GM23338 (cell line): ENCODE measurements at regions not wholly inside any gene's neighbourhood (a gene's known extent, or its start where the extent isn't known, plus 50 kb on each side); places are given as distances from the start of the nearest gene placed in this dataset.

Experiments
- ATAC-seq: fragments of 200-7000 bp; cut with Tn5 transposase; 3 replicates; pipeline ENCODE4 v1.9.1; 2020
- DNase-seq: peaks from one replicate; pipeline ENCODE4 v3.0.0-alpha.2; 2015; ENCODE audit warnings: low spot score
- H2AFZ ChIP-seq: fragments of 200-600 bp; sonication (generic); 2 replicates; pipeline ENCODE4 v1.8.0; 2016; ENCODE audit warnings: antibody characterized with exemption, mild to moderate bottlenecking, moderate library complexity
- H3F3A ChIP-seq: fragments of 200-600 bp; sonication (generic); replicated peaks from 2 replicates; pipeline ENCODE4 v1.8.0; 2017; ENCODE audit warnings: antibody characterized with exemption, mixed run types, low read depth
- H3K27ac ChIP-seq: fragments of 200-600 bp; sonication (generic); 2 replicates; pipeline ENCODE4 v1.6.1; 2016; ENCODE audit warnings: low read depth
- H3K27me3 ChIP-seq: fragments of 200-600 bp; sonication (generic); 2 replicates; pipeline ENCODE4 v1.8.0; 2016; ENCODE audit warnings: mild to moderate bottlenecking, mixed run types, moderate library complexity; ENCODE audit not compliant: insufficient read depth
- H3K36me3 ChIP-seq: fragments of 200-600 bp; sonication (generic); 2 replicates; pipeline ENCODE4 v1.8.0; 2016; ENCODE audit warnings: mild to moderate bottlenecking; ENCODE audit not compliant: insufficient read depth
- H3K4me1 ChIP-seq: fragments of 200-600 bp; sonication (generic); 2 replicates; pipeline ENCODE4 v1.8.0; 2016; ENCODE audit warnings: mild to moderate bottlenecking, moderate library complexity; ENCODE audit not compliant: insufficient read depth
- H3K4me2 ChIP-seq: fragments of 200-600 bp; sonication (generic); 2 replicates; pipeline ENCODE4 v1.7.1; 2017; ENCODE audit warnings: mixed run types
- H3K4me3 ChIP-seq: fragments of 200-600 bp; sonication (generic); 2 replicates; pipeline ENCODE4 v1.6.1; 2016; ENCODE audit warnings: mixed run types
- H3K79me2 ChIP-seq: fragments of 200-600 bp; sonication (generic); replicated peaks from 2 replicates; pipeline ENCODE4 v1.8.0; 2017; ENCODE audit warnings: mild to moderate bottlenecking; ENCODE audit not compliant: insufficient read depth
- H3K9me2 ChIP-seq: fragments of 200-600 bp; sonication (generic); 2 replicates; pipeline ENCODE4 v1.8.0; 2017; ENCODE audit not compliant: insufficient read depth
- H4K20me1 ChIP-seq: fragments of 200-600 bp; sonication (generic); replicated peaks from 2 replicates; pipeline ENCODE4 v1.8.0; 2017; ENCODE audit warnings: mild to moderate bottlenecking; ENCODE audit not compliant: insufficient read depth
- H3K27ac Mint-ChIP-seq: 2 replicates; pipeline ENCODE4 v1.8.0; 2020; ENCODE audit warnings: inconsistent platforms, mild to moderate bottlenecking, moderate library complexity, mixed read lengths
- H3K27me3 Mint-ChIP-seq: 3 replicates; pipeline ENCODE4 v1.8.0; 2022; ENCODE audit warnings: low read depth, mild to moderate bottlenecking, moderate library complexity, mixed read lengths, inconsistent platforms; ENCODE audit not compliant: insufficient read depth, poor library complexity
- H3K36me3 Mint-ChIP-seq: 3 replicates; pipeline ENCODE4 v1.8.0; 2021; ENCODE audit warnings: low read depth, mild to moderate bottlenecking, inconsistent platforms, moderate library complexity, mixed read lengths
- H3K4me1 Mint-ChIP-seq: 3 replicates; pipeline ENCODE4 v1.8.0; 2020; ENCODE audit warnings: mild to moderate bottlenecking, inconsistent platforms, mixed read lengths
- H3K4me3 Mint-ChIP-seq: 3 replicates; pipeline ENCODE4 v1.8.0; 2021; ENCODE audit warnings: moderate library complexity, mild to moderate bottlenecking, inconsistent platforms, mixed read lengths
- H3K9me3 Mint-ChIP-seq: 3 replicates; pipeline ENCODE4 v1.8.0; 2020; ENCODE audit warnings: moderate library complexity, mild to moderate bottlenecking, inconsistent platforms, mixed read lengths
- EZH2 ChIP-seq: fragments of 200-600 bp; sonication (generic); IDR thresholded peaks from one replicate; pipeline ENCODE4 v1.8.0; 2017; ENCODE audit warnings: antibody characterized with exemption, mild to moderate bottlenecking, low read depth; ENCODE audit not compliant: unreplicated experiment
- EZH2phosphoT487 ChIP-seq: fragments of 200-600 bp; sonication (generic); IDR thresholded peaks from one replicate; pipeline ENCODE4 v1.8.1; 2018; ENCODE audit warnings: antibody characterized with exemption; ENCODE audit not compliant: unreplicated experiment
- JUNB ChIP-seq: IDR thresholded peaks from one replicate; pipeline ENCODE4 v1.6.1; 2016; ENCODE audit warnings: antibody characterized with exemption; ENCODE audit not compliant: unreplicated experiment
- NANOG ChIP-seq: IDR thresholded peaks from 2 replicates; pipeline ENCODE4 v1.6.1; 2016; ENCODE audit warnings: antibody characterized with exemption, borderline replicate concordance
- POLR2AphosphoS5 ChIP-seq: IDR thresholded peaks from 2 replicates; pipeline ENCODE4 v1.6.1; 2016; ENCODE audit warnings: antibody characterized with exemption, low read depth
- ZNF331 ChIP-seq: fragments of 250-450 bp; sonication (Bioruptor Pico); IDR thresholded peaks from 2 replicates; pipeline ENCODE4 v1.5.0; 2020; ENCODE audit warnings: low read depth, mild to moderate bottlenecking, moderate library complexity
- TF ChIP-seq, protein P1 (sequence below): fragments of 250-450 bp; sonication (Bioruptor Pico); IDR thresholded peaks from 2 replicates; pipeline ENCODE4 v1.5.0; 2020; ENCODE audit warnings: mild to moderate bottlenecking, moderate library complexity
- TF ChIP-seq, protein P2 (sequence below): IDR thresholded peaks from one replicate; pipeline ENCODE4 v1.6.1; 2018; ENCODE audit warnings: antibody characterized with exemption; ENCODE audit not compliant: unreplicated experiment
- TF ChIP-seq, protein P3 (sequence below), 2 experiments: fragments of 200-600 bp in 1 of 2; sonication (generic) in 1 of 2; conservative IDR thresholded peaks; 2 replicates each; pipeline versions ENCODE4 v1.5.1 to v1.6.1; 2016 to 2017; ENCODE audit warnings: antibody characterized with exemption in 2 of 2, low read depth in 2 of 2, mild to moderate bottlenecking in 2 of 2, moderate library complexity in 1 of 2
- TF ChIP-seq, protein P4 (sequence below): IDR thresholded peaks from 2 replicates; pipeline ENCODE4 v1.6.1; 2016; ENCODE audit warnings: antibody characterized with exemption

DNA sequence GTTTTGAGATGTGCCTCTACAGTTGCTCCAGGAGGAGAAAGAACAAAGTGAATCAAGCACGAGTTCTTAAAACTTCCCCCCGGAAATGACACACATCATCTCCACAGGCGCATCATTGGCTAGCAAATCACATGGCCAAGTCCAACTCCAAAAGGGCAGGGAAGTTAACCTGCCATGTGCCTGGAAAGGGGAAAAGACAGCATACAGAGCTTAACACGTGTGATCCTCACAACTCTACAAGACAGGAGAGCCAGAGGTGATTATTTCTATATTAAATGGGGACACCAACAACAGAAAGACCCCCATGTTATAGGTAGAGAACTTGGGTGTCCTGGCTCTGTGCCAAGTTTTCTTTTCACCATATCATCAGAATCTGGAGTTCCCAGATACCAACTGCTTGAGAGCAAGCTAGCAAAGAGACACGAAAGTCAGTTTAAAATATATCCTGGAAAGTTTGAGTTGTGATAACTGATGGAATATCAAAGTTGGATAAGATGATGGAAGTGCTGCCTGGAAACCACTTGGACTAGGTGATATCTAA lies 871.1 kb downstream of the UQCRFS1 start (continued):
- TF ChIP-seq, protein P1, sequence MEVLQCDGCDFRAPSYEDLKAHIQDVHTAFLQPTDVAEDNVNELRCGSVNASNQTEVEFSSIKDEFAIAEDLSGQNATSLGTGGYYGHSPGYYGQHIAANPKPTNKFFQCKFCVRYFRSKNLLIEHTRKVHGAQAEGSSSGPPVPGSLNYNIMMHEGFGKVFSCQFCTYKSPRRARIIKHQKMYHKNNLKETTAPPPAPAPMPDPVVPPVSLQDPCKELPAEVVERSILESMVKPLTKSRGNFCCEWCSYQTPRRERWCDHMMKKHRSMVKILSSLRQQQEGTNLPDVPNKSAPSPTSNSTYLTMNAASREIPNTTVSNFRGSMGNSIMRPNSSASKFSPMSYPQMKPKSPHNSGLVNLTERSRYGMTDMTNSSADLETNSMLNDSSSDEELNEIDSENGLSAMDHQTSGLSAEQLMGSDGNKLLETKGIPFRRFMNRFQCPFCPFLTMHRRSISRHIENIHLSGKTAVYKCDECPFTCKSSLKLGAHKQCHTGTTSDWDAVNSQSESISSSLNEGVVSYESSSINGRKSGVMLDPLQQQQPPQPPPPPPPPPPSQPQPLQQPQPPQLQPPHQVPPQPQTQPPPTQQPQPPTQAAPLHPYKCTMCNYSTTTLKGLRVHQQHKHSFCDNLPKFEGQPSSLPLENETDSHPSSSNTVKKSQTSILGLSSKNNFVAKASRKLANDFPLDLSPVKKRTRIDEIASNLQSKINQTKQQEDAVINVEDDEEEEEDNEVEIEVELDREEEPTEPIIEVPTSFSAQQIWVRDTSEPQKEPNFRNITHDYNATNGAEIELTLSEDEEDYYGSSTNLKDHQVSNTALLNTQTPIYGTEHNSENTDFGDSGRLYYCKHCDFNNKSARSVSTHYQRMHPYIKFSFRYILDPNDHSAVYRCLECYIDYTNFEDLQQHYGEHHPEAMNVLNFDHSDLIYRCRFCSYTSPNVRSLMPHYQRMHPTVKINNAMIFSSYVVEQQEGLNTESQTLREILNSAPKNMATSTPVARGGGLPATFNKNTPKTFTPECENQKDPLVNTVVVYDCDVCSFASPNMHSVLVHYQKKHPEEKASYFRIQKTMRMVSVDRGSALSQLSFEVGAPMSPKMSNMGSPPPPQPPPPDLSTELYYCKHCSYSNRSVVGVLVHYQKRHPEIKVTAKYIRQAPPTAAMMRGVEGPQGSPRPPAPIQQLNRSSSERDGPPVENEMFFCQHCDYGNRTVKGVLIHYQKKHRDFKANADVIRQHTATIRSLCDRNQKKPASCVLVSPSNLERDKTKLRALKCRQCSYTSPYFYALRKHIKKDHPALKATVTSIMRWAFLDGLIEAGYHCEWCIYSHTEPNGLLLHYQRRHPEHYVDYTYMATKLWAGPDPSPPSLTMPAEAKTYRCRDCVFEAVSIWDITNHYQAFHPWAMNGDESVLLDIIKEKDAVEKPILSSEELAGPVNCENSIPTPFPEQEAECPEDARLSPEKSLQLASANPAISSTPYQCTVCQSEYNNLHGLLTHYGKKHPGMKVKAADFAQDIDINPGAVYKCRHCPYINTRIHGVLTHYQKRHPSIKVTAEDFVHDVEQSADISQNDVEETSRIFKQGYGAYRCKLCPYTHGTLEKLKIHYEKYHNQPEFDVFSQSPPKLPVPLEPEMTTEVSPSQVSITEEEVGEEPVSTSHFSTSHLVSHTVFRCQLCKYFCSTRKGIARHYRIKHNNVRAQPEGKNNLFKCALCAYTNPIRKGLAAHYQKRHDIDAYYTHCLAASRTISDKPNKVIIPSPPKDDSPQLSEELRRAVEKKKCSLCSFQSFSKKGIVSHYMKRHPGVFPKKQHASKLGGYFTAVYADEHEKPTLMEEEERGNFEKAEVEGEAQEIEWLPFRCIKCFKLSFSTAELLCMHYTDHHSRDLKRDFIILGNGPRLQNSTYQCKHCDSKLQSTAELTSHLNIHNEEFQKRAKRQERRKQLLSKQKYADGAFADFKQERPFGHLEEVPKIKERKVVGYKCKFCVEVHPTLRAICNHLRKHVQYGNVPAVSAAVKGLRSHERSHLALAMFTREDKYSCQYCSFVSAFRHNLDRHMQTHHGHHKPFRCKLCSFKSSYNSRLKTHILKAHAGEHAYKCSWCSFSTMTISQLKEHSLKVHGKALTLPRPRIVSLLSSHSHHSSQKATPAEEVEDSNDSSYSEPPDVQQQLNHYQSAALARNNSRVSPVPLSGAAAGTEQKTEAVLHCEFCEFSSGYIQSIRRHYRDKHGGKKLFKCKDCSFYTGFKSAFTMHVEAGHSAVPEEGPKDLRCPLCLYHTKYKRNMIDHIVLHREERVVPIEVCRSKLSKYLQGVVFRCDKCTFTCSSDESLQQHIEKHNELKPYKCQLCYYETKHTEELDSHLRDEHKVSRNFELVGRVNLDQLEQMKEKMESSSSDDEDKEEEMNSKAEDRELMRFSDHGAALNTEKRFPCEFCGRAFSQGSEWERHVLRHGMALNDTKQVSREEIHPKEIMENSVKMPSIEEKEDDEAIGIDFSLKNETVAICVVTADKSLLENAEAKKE (CRISPR knock-in tag), result no peak
- TF ChIP-seq, protein P2, sequence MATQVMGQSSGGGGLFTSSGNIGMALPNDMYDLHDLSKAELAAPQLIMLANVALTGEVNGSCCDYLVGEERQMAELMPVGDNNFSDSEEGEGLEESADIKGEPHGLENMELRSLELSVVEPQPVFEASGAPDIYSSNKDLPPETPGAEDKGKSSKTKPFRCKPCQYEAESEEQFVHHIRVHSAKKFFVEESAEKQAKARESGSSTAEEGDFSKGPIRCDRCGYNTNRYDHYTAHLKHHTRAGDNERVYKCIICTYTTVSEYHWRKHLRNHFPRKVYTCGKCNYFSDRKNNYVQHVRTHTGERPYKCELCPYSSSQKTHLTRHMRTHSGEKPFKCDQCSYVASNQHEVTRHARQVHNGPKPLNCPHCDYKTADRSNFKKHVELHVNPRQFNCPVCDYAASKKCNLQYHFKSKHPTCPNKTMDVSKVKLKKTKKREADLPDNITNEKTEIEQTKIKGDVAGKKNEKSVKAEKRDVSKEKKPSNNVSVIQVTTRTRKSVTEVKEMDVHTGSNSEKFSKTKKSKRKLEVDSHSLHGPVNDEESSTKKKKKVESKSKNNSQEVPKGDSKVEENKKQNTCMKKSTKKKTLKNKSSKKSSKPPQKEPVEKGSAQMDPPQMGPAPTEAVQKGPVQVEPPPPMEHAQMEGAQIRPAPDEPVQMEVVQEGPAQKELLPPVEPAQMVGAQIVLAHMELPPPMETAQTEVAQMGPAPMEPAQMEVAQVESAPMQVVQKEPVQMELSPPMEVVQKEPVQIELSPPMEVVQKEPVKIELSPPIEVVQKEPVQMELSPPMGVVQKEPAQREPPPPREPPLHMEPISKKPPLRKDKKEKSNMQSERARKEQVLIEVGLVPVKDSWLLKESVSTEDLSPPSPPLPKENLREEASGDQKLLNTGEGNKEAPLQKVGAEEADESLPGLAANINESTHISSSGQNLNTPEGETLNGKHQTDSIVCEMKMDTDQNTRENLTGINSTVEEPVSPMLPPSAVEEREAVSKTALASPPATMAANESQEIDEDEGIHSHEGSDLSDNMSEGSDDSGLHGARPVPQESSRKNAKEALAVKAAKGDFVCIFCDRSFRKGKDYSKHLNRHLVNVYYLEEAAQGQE, result no peak

DNA sequence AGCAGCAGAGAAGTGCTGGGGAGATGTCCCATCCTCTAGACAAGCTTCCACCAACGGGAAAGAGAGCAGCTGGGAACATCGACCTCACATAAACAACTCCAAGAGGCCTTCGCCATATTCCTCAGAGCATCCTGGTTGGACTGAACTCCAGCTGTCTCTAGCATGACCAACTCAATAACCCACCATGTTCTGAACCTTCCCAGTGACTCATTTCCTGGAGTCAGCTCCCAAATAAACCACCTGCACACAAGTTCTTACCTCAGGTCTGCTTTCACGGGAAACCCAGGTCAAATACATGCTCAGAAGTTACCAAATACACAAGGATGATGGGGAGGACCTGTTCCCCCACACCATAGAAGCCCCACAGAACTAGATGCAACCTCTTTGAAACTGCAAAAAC lies 878.5 kb downstream of the UQCRFS1 start:
- Histone ChIP-seq H3K4me1 (no peaks in the 10 kb centered on the region), H3K9me2 (no peaks in the 10 kb centered on the region), H3K4me3 (no peak overlapping the region), H3F3A (no peaks in the 10 kb centered on the region), H3K4me2 (no peak overlapping the region), H3K27ac (no peak overlapping the region), H3K79me2 (no peaks in the 10 kb centered on the region), H3K27me3 (no peaks in the 10 kb centered on the region), H4K20me1 (no peaks in the 10 kb centered on the region), H3K36me3 (no peaks in the 10 kb centered on the region), H2AFZ (no peak overlapping the region)
- DNase-seq (no peak), ATAC-seq (no peak)
- Mint-ChIP-seq H3K27me3 (peaks cover 3% of the 10 kb centered on the region), H3K4me3 (no peak overlapping the region), H3K9me3 (peaks cover 18% of the 10 kb centered on the region), H3K36me3 (peaks cover 2% of the 10 kb centered on the region; the same call in 1 of the 3 replicates), H3K4me1 (no peaks in the 10 kb centered on the region), H3K27ac (no peak overlapping the region)
- TF ChIP-seq, protein P3, sequence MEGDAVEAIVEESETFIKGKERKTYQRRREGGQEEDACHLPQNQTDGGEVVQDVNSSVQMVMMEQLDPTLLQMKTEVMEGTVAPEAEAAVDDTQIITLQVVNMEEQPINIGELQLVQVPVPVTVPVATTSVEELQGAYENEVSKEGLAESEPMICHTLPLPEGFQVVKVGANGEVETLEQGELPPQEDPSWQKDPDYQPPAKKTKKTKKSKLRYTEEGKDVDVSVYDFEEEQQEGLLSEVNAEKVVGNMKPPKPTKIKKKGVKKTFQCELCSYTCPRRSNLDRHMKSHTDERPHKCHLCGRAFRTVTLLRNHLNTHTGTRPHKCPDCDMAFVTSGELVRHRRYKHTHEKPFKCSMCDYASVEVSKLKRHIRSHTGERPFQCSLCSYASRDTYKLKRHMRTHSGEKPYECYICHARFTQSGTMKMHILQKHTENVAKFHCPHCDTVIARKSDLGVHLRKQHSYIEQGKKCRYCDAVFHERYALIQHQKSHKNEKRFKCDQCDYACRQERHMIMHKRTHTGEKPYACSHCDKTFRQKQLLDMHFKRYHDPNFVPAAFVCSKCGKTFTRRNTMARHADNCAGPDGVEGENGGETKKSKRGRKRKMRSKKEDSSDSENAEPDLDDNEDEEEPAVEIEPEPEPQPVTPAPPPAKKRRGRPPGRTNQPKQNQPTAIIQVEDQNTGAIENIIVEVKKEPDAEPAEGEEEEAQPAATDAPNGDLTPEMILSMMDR (conservative IDR thresholded peaks at IDR 0.05; ENCODE audit: low read depth in 2 of 2), result no peak
- TF ChIP-seq, protein P4, sequence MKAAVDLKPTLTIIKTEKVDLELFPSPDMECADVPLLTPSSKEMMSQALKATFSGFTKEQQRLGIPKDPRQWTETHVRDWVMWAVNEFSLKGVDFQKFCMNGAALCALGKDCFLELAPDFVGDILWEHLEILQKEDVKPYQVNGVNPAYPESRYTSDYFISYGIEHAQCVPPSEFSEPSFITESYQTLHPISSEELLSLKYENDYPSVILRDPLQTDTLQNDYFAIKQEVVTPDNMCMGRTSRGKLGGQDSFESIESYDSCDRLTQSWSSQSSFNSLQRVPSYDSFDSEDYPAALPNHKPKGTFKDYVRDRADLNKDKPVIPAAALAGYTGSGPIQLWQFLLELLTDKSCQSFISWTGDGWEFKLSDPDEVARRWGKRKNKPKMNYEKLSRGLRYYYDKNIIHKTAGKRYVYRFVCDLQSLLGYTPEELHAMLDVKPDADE, result no peak
- TF ChIP-seq EZH2, result no peak
- TF ChIP-seq EZH2phosphoT487, result no peak
- TF ChIP-seq POLR2AphosphoS5, result no peak
- no peak for TF ChIP-seq JUNB
- no peak for TF ChIP-seq NANOG
- TF ChIP-seq ZNF331, result no peak
